Panc1 (cell line): ENCODE measurements at regions not wholly inside any gene's neighbourhood (a gene's known extent, or its start where the extent isn't known, plus 50 kb on each side); places are given as distances from the start of the nearest gene placed in this dataset.

ENCODE experiments used
- ATAC-seq: fragments of 200-7000 bp; cut with Tn5 transposase; 2 replicates; pipeline ENCODE4 v1.9.1; 2020; ENCODE audit warnings: mild to moderate bottlenecking, moderate library complexity
- BruUV-seq: library from RNA; stranded (reverse); fragments of 400-500 nt; replicated peaks from 2 replicates; lab custom pipeline; 2021; lab: Mats Ljungman, UMichigan
- CTCF ChIA-PET: fragments of 300-600 bp; sonication (Branson Sonifier 250); formaldehyde crosslinking; loops from one replicate; lab custom pipeline; 2022; ENCODE audit warnings: antibody characterized with exemption; lab: Charles Lee
- POLR2A ChIA-PET: fragments of 300-600 bp; sonication (Branson Sonifier 250); formaldehyde crosslinking; loops from one replicate; lab custom pipeline; 2022; ENCODE audit warnings: antibody characterized with exemption; lab: Charles Lee
- DNase-seq: peaks from one replicate; pipeline ENCODE4 v3.0.0-alpha.2; 2010; ENCODE audit warnings: low read depth, low spot score
- H3K27ac ChIP-seq: 2 replicates; pipeline ENCODE4 v1.5.1; 2011; ENCODE audit warnings: mild to moderate bottlenecking, low read length, inconsistent platforms
- H3K27me3 ChIP-seq: fragments of 200-500 bp; sonication (Bioruptor generic); 2 replicates; pipeline ENCODE4 v1.6.0; 2014; ENCODE audit warnings: low read length, inconsistent platforms; ENCODE audit not compliant: control insufficient read depth, insufficient read depth
- H3K36me3 ChIP-seq: fragments of 200-500 bp; sonication (Bioruptor generic); 2 replicates; pipeline ENCODE4 v1.5.1; 2014; ENCODE audit warnings: inconsistent platforms, mild to moderate bottlenecking, low read length, moderate library complexity; ENCODE audit not compliant: control insufficient read depth, insufficient read depth
- H3K4me1 ChIP-seq: 2 replicates; pipeline ENCODE4 v1.5.1; 2011; ENCODE audit warnings: inconsistent platforms, mild to moderate bottlenecking, low read length, moderate library complexity; ENCODE audit not compliant: control insufficient read depth, insufficient read depth
- H3K4me3 ChIP-seq, 2 experiments: 2 replicates each; pipeline ENCODE4 v1.5.1; 2011 to 2012; ENCODE audit warnings: low read depth in 2 of 2, low read length in 2 of 2, mild to moderate bottlenecking in 2 of 2, inconsistent platforms in 1 of 2, moderate library complexity in 1 of 2
- H3K9me3 ChIP-seq: fragments of 200-500 bp; sonication (Bioruptor generic); 2 replicates; pipeline ENCODE4 v1.5.1; 2014; ENCODE audit warnings: low read depth, mild to moderate bottlenecking, inconsistent platforms, low read length, moderate library complexity; ENCODE audit not compliant: control insufficient read depth, insufficient read depth
- POLR2AphosphoS5 ChIP-seq: IDR thresholded peaks from 2 replicates; pipeline ENCODE4 v1.6.1; 2012; ENCODE audit warnings: mild to moderate bottlenecking, low read depth, low read length, moderate library complexity
- SIN3A ChIP-seq: IDR thresholded peaks from 2 replicates; pipeline ENCODE4 v1.6.1; 2012; ENCODE audit warnings: low read depth, mild to moderate bottlenecking, low read length, moderate library complexity, borderline replicate concordance; ENCODE audit not compliant: insufficient read depth
- TCF7L2 ChIP-seq: IDR thresholded peaks from 2 replicates; pipeline ENCODE4 v1.6.1; 2011; ENCODE audit warnings: mild to moderate bottlenecking, low read depth, low read length, inconsistent platforms
- in situ Hi-C: cut with HindIII; loops from 2 replicates; pipeline ENCODE4 v1.10.0; 2016; ENCODE audit warnings: low sequenced_read_pairs, low pct_unique_long_range_greater_than_20kb
- intact Hi-C: fragments of 100-400 bp; cut with micrococcal nuclease; formaldehyde crosslinking; loops from one replicate; pipeline ENCODE4 v1.10.0; 2022; ENCODE audit not compliant: unreplicated experiment
- TF ChIP-seq, protein P1 (sequence below): fragments of 450-650 bp; IDR thresholded peaks from 2 replicates; pipeline ENCODE4 v1.5.1; 2017; ENCODE audit warnings: mild to moderate bottlenecking
- TF ChIP-seq, protein P2 (sequence below), 2 experiments: IDR thresholded peaks; 2 replicates each; pipeline ENCODE4 v1.6.1; 2011 to 2012; ENCODE audit warnings: low read depth in 2 of 2, control low read depth in 1 of 2, low read length in 1 of 2, mild to moderate bottlenecking in 1 of 2, moderate library complexity in 1 of 2; ENCODE audit not compliant: insufficient read depth in 1 of 2

DNA sequence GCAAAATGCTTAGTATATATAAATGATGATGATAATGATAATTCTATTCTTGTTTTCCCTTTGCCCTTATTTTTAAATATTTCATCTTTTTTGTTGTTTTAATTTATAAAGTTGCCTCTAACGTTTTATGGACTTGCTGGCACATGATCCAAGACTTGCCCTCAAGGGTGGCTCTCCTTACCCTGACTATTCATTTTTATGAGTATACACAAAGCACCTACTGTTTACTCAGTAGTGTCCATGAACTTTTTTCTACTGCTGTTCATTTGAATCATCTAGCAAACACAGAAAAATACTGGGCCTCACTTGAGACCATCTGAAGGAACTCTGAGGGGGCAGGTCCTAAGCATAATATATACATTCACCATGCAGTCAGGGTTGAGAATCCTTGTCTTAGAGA, 276.2 kb downstream of the AACS start:
- Histone ChIP-seq H3K36me3 (no peaks in the 10 kb centered on the region), H3K27me3 (peaks cover 17% of the 10 kb centered on the region), H3K4me1 (no peaks in the 10 kb centered on the region), H3K27ac (no peak overlapping the region), H3K9me3 (no peaks in the 10 kb centered on the region), H3K4me3 (no peak overlapping the region)
- in situ Hi-C loops (no loop called here), intact Hi-C loops (no loop called here)
- TF ChIP-seq SIN3A (no peak), TCF7L2 (no peak), POLR2AphosphoS5 (no peak)
- TF ChIP-seq, protein P1, sequence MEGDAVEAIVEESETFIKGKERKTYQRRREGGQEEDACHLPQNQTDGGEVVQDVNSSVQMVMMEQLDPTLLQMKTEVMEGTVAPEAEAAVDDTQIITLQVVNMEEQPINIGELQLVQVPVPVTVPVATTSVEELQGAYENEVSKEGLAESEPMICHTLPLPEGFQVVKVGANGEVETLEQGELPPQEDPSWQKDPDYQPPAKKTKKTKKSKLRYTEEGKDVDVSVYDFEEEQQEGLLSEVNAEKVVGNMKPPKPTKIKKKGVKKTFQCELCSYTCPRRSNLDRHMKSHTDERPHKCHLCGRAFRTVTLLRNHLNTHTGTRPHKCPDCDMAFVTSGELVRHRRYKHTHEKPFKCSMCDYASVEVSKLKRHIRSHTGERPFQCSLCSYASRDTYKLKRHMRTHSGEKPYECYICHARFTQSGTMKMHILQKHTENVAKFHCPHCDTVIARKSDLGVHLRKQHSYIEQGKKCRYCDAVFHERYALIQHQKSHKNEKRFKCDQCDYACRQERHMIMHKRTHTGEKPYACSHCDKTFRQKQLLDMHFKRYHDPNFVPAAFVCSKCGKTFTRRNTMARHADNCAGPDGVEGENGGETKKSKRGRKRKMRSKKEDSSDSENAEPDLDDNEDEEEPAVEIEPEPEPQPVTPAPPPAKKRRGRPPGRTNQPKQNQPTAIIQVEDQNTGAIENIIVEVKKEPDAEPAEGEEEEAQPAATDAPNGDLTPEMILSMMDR = no peak
- TF ChIP-seq, protein P2, sequence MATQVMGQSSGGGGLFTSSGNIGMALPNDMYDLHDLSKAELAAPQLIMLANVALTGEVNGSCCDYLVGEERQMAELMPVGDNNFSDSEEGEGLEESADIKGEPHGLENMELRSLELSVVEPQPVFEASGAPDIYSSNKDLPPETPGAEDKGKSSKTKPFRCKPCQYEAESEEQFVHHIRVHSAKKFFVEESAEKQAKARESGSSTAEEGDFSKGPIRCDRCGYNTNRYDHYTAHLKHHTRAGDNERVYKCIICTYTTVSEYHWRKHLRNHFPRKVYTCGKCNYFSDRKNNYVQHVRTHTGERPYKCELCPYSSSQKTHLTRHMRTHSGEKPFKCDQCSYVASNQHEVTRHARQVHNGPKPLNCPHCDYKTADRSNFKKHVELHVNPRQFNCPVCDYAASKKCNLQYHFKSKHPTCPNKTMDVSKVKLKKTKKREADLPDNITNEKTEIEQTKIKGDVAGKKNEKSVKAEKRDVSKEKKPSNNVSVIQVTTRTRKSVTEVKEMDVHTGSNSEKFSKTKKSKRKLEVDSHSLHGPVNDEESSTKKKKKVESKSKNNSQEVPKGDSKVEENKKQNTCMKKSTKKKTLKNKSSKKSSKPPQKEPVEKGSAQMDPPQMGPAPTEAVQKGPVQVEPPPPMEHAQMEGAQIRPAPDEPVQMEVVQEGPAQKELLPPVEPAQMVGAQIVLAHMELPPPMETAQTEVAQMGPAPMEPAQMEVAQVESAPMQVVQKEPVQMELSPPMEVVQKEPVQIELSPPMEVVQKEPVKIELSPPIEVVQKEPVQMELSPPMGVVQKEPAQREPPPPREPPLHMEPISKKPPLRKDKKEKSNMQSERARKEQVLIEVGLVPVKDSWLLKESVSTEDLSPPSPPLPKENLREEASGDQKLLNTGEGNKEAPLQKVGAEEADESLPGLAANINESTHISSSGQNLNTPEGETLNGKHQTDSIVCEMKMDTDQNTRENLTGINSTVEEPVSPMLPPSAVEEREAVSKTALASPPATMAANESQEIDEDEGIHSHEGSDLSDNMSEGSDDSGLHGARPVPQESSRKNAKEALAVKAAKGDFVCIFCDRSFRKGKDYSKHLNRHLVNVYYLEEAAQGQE (IDR thresholded peaks at IDR 0.05; ENCODE audit: insufficient read depth in 1 of 2, low read depth in 2 of 2, low read length in 1 of 2) = no peak
- ChIA-PET POLR2A (no interaction called here), CTCF (no interaction called here)
- DNase-seq = no peak
- ATAC-seq = no peak
- BruUV-seq = no TSS peak

DNA sequence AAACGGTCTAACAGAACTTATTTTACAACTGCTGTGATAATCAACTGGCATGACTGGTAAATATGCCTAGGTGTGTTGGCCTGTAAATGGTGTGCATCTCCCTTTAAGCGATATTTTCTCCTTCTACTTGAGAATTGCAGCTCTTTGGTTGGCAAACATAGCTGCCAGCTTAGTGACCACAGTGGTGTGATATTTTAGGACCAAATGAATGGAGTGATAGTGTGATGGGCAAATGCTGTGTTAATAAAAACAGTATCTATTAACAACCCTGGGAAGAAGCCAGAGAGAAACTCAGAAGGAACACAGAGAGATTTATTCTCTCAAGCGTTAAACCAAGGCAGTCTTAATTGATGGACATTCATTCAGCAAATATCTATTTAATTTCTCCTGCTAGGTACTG, 278.4 kb downstream of the AACS start:
- intact Hi-C loops = no loop called here
- no peaks in the 10 kb centered on the region for H3K4me1 ChIP-seq
- CTCF ChIA-PET = no interaction called here
- POLR2A ChIA-PET = no interaction called here
- in situ Hi-C loops = no loop called here
- H3K9me3 ChIP-seq = no peaks in the 10 kb centered on the region
- ATAC-seq (no peak), DNase-seq (no peak)
- BruUV-seq = no TSS peak
- no peak for TF ChIP-seq POLR2AphosphoS5
- TF ChIP-seq, protein P2 (IDR thresholded peaks at IDR 0.05; ENCODE audit: insufficient read depth in 1 of 2, low read depth in 2 of 2, low read length in 1 of 2) = no peak
- no peak overlapping the region for H3K4me3 ChIP-seq
- H3K36me3 ChIP-seq = no peaks in the 10 kb centered on the region
- H3K27me3 ChIP-seq = peaks cover 18% of the 10 kb centered on the region
- no peak overlapping the region for H3K27ac ChIP-seq
